ENCODE measurements at regions not wholly inside any gene's neighbourhood (a gene's known extent, or its start where the extent isn't known, plus 50 kb on each side); places are given as distances from the start of the nearest gene placed in this dataset.
"Not testable (repeated sequence)": the region's sequence is repeated elsewhere in the genome, so short reads cannot be mapped to it uniquely, and the experiment has no call there.

- TF ChIP-seq, protein P1, sequence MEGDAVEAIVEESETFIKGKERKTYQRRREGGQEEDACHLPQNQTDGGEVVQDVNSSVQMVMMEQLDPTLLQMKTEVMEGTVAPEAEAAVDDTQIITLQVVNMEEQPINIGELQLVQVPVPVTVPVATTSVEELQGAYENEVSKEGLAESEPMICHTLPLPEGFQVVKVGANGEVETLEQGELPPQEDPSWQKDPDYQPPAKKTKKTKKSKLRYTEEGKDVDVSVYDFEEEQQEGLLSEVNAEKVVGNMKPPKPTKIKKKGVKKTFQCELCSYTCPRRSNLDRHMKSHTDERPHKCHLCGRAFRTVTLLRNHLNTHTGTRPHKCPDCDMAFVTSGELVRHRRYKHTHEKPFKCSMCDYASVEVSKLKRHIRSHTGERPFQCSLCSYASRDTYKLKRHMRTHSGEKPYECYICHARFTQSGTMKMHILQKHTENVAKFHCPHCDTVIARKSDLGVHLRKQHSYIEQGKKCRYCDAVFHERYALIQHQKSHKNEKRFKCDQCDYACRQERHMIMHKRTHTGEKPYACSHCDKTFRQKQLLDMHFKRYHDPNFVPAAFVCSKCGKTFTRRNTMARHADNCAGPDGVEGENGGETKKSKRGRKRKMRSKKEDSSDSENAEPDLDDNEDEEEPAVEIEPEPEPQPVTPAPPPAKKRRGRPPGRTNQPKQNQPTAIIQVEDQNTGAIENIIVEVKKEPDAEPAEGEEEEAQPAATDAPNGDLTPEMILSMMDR (IDR thresholded peaks at IDR 0.05): not testable (repeated sequence)
- not testable (repeated sequence) for TF ChIP-seq POLR2AphosphoS5 (IDR thresholded peaks at IDR 0.05)
Observed at GRCh38 chr3:75288972-75289574, 375.1 kb upstream of the FRG2C start.

Data from suprapubic skin (tissue), 3 donors.